Duodenal mucosa (tissue), 2 donors: ENCODE measurements at regions not wholly inside any gene's neighbourhood (a gene's known extent, or its start where the extent isn't known, plus 50 kb on each side); places are given as distances from the start of the nearest gene placed in this dataset.

ENCODE experiments used
- H3K27ac ChIP-seq: one replicate; pipeline ENCODE4 v1.7.0; 2013; ENCODE audit warnings: low read depth, low read length
- H3K27me3 ChIP-seq, 2 donors: one replicate each; pipeline ENCODE4 v1.7.0; 2013; ENCODE audit warnings: low read length in 2 of 2, control low read depth in 1 of 2; ENCODE audit not compliant: insufficient read depth in 2 of 2, control insufficient read depth in 1 of 2
- H3K36me3 ChIP-seq, 2 donors: one replicate each; pipeline ENCODE4 v1.7.0; 2013; ENCODE audit warnings: low read length in 2 of 2, control low read depth in 1 of 2; ENCODE audit not compliant: insufficient read depth in 2 of 2, control insufficient read depth in 1 of 2
- H3K4me1 ChIP-seq, 2 donors: one replicate each; pipeline ENCODE4 v1.7.0; 2013; ENCODE audit warnings: low read length in 2 of 2, control low read depth in 1 of 2; ENCODE audit not compliant: insufficient read depth in 2 of 2, control insufficient read depth in 1 of 2
- H3K4me3 ChIP-seq, 2 donors: one replicate each; pipeline ENCODE4 v1.7.0; 2013; ENCODE audit warnings: low read length in 2 of 2, low read depth in 1 of 2
- H3K9ac ChIP-seq, 2 donors: one replicate each; pipeline ENCODE4 v1.7.0; 2013; ENCODE audit warnings: low read length in 2 of 2, low read depth in 1 of 2
- H3K9me3 ChIP-seq, 2 donors: one replicate each; pipeline ENCODE4 v1.7.0; 2013; ENCODE audit warnings: low read length in 2 of 2, control low read depth in 1 of 2; ENCODE audit not compliant: control insufficient read depth in 1 of 2

DNA sequence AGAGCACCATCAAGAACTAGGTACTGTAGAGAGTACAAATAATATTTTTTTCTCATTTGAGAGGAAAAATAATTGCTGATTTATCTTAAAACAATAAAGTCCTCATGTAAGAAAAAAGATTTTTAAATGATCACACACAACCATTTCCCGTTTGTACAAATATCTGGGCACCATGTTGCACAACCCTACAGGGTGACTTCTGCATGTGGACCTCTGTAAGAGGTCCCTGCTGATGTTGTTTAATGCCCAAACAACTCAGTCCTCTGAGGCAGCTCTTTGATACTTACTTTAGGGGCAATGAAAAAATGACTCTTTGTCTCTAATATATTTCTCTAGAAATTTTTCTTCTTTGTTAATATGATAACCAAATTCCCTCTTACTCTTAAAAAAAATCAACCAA lies 168.1 kb upstream of the SATB1 start:
- Histone ChIP-seq H3K4me3 (no peak overlapping the region), H3K9ac (no peak overlapping the region), H3K27ac (no peak overlapping the region), H3K4me1 (no peaks in the 10 kb centered on the region), H3K9me3 (peaks cover 0 to 3% of the 10 kb centered on the region in 2 donors), H3K36me3 (no peaks in the 10 kb centered on the region), H3K27me3 (no peaks in the 10 kb centered on the region)

GRCh38 chr3:18591120-18591519 lies 166.0 kb upstream of the SATB1 start:
- H3K9me3 ChIP-seq: no peaks in the 10 kb centered on the region
- no peaks in the 10 kb centered on the region for H3K4me1 ChIP-seq
- no peak overlapping the region for H3K27ac ChIP-seq

DNA sequence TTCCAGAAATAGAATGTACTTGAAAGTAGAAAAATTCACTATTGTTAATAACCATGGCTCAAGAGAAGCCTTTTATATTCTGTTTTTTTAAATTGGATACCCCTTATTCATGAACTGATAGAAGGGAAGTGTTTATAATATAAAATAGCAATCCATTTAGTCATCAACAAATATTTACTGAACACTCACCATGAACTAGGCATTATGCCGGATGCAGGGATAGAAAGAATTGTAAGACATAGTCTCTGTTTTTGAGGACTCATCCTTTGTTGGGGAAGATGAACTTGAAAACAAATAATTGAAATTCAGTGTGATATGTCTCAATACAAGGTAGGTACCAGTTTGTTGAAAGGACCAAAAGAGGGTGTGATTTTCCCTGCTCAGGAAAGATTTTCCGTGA lies 160.9 kb upstream of the SATB1 start:
- H3K4me1 ChIP-seq: no peaks in the 10 kb centered on the region
- no peak overlapping the region for H3K27ac ChIP-seq
- no peaks in the 10 kb centered on the region for H3K27me3 ChIP-seq
- no peak overlapping the region for H3K9ac ChIP-seq
- no peaks in the 10 kb centered on the region for H3K36me3 ChIP-seq
- H3K4me3 ChIP-seq: no peak overlapping the region
- no peaks in the 10 kb centered on the region for H3K9me3 ChIP-seq

More at GRCh38 chr3:18591120-18591519, 166.0 kb upstream of the SATB1 start:
- Histone ChIP-seq H3K36me3 (no peaks in the 10 kb centered on the region), H3K9ac (no peak overlapping the region), H3K4me3 (no peak overlapping the region), H3K27me3 (no peaks in the 10 kb centered on the region)

GRCh38 chr3:18585004-18585968 lies 160.1 kb upstream of the SATB1 start:
- H3K4me3 ChIP-seq: no peak overlapping the region
- no peaks in the 10 kb centered on the region for H3K36me3 ChIP-seq
- H3K4me1 ChIP-seq: peaks cover 0 to 3% of the 10 kb centered on the region in 2 donors
- H3K27me3 ChIP-seq: no peaks in the 10 kb centered on the region
- no peaks in the 10 kb centered on the region for H3K9me3 ChIP-seq
- H3K27ac ChIP-seq: no peak overlapping the region
- no peak overlapping the region for H3K9ac ChIP-seq

GRCh38 chr3:18580268-18580667 lies 155.1 kb upstream of the SATB1 start:
- no peak overlapping the region for H3K27ac ChIP-seq

DNA sequence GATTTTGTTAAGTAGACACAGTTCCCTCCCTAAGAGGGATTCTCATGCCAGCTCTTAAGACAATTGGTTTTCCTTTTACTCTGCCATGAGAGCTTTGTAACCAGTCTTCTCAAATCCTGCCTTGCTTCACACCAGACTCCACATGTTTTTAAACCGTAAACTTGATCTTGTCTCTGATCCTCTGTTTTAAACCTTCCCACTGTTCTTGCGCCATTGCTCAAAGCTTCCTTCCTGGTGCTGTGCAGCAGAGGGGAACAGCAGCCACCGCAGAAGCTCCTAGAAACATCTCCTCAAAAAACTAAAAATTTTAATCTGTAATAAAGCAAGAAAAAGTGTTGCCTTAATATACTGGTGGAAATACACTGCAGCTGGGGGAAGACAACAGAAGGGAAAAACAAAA lies 154.5 kb upstream of the SATB1 start:
- no peak overlapping the region for H3K9ac ChIP-seq
- peaks cover 0 to 7% of the 10 kb centered on the region in 2 donors for H3K4me1 ChIP-seq
- H3K27me3 ChIP-seq: no peaks in the 10 kb centered on the region
- H3K36me3 ChIP-seq: no peaks in the 10 kb centered on the region
- no peak overlapping the region for H3K27ac ChIP-seq
- H3K4me3 ChIP-seq: no peak overlapping the region
- H3K9me3 ChIP-seq: no peaks in the 10 kb centered on the region

More at GRCh38 chr3:18580268-18580667, 155.1 kb upstream of the SATB1 start:
- Histone ChIP-seq H3K27me3 (no peaks in the 10 kb centered on the region), H3K9ac (no peak overlapping the region), H3K4me1 (peaks cover 0 to 7% of the 10 kb centered on the region in 2 donors), H3K9me3 (no peaks in the 10 kb centered on the region), H3K36me3 (no peaks in the 10 kb centered on the region), H3K4me3 (no peak overlapping the region)

DNA sequence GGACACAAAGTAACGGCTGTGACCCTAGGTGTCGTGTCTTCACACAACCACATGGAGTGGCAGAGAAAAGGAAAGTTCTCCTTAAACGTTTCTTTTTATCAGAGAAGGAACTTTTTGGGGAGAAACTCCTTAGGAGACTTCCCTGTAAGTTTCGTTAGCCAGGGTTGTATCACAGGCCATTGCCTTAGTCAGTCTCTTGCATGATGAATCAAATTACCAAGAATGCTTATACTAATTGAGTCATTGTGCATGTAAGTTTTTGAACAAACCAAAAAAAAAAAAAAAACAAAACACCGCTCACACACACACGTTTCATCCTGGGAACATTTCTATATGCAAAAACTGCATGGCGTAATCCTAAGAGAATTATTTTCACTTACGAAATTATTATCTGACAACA lies 150.4 kb upstream of the SATB1 start:
- no peak overlapping the region for H3K4me3 ChIP-seq
- H3K27me3 ChIP-seq: no peaks in the 10 kb centered on the region
- no peak overlapping the region for H3K9ac ChIP-seq
- H3K36me3 ChIP-seq: no peaks in the 10 kb centered on the region
- H3K27ac ChIP-seq: no peak overlapping the region
- H3K9me3 ChIP-seq: no peaks in the 10 kb centered on the region
- H3K4me1 ChIP-seq: peaks cover 0 to 7% of the 10 kb centered on the region in 2 donors

DNA sequence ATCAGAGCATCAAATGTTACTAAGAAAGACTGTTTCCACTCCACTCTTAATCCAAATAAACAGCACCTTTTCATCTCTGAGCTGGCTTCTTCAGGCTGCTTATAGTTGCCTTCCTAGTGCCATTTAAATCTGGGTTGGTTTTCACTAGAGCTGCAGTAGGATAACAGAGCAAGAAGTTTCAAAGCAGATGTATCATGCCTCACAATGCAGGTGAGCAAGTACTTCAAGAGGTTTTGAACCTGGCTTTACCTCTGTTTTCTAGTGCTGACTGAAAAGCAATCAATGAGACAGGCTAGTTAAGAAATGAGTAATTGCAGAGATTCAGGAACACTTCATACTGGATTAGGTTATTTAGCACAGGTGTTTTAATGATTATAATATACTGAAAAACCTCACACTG lies 147.7 kb upstream of the SATB1 start:
- Histone ChIP-seq H3K27me3 (no peaks in the 10 kb centered on the region), H3K4me3 (no peak overlapping the region), H3K9me3 (no peaks in the 10 kb centered on the region), H3K9ac (no peak overlapping the region), H3K27ac (no peak overlapping the region), H3K4me1 (no peaks in the 10 kb centered on the region), H3K36me3 (no peaks in the 10 kb centered on the region)

DNA sequence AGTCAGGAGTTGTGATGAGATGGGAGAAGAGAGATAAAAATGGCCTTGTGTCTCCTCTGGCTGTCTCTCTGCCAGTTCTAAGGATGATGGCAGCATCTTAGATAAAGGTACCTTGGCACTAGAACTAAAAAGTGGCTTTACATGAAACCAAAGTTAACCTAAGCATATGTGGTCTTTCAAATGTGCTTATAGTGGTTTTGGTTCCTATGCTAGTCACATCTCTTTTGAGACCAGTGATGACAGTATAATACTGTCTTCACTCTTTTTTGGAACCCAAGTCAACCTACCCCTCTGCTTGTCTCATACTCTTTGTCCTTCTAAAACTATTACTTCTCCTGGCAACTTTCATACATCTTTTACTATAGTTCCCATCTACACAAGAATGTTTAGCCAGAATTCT lies 142.2 kb upstream of the SATB1 start:
- H3K9me3 ChIP-seq: no peaks in the 10 kb centered on the region

DNA sequence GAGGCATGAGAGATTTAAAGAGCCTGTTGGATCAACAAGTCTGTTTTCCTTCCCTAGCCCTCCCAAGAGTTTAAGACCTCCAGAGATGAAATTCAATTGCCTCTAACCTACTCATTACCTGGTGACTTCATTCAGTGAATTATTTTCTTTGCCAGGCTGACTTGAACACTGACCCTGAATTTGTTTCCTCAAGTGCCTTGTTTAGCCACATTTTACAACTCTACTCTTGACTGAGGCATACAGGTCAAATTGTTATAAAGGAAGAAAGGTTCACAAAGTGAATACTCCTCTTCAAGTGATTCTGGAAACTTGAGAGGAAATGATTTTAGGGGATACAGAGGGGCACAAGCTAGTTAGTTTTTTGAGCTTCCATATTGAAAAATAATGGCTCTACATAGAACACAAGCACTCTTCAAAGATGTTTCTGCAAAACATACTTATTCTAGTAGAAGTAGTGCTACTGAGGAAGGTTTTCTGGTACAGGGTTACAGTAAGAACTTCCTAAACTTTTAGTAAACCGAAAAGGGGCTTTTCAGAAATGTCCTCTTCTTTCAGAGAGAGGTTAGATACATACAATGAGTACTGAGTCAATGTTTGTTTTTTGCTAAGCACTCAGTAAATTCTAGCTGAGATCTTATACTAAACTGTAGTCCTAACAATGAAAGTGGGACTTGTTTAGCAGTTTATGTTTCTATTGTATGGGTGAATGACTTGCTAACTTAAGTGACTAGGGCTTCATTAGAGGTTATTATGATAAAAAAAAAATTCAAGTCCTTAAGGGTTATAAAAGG lies 137.4 kb upstream of the SATB1 start:
- Histone ChIP-seq H3K4me1 (peaks cover 0 to 5% of the 10 kb centered on the region in 2 donors), H3K9ac (no peak overlapping the region), H3K9me3 (no peaks in the 10 kb centered on the region), H3K27me3 (no peaks in the 10 kb centered on the region), H3K4me3 (no peak overlapping the region), H3K36me3 (no peaks in the 10 kb centered on the region), H3K27ac (no peak overlapping the region)

More for the DNA sequence above, 142.2 kb upstream of the SATB1 start:
- Histone ChIP-seq H3K4me1 (no peaks in the 10 kb centered on the region), H3K9ac (no peak overlapping the region), H3K27me3 (no peaks in the 10 kb centered on the region), H3K27ac (no peak overlapping the region), H3K36me3 (no peaks in the 10 kb centered on the region), H3K4me3 (no peak overlapping the region)
